Activated T-helper 1 cell treated with anti-CD3 and anti-CD28 coated beads, Interleukin-12 subunit alpha, Interleukin-12 subunit beta, Interleukin-2, Interleukin-4 antibody, amounts not matched to agents 30 ng/mL and 10 ng/mL and 1 ng/mL, durations not matched to agents 14 hours and 24 hours and 36 hours (primary cell): ENCODE measurements at regions not wholly inside any gene's neighbourhood (a gene's known extent, or its start where the extent isn't known, plus 50 kb on each side); places are given as distances from the start of the nearest gene placed in this dataset.
"Not testable (repeated sequence)": the region's sequence is repeated elsewhere in the genome, so short reads cannot be mapped to it uniquely, and the experiment has no call there.

Experiments
- DNase-seq: peaks from one replicate; pipeline ENCODE4 v3.0.0; 2021; ENCODE audit warnings: low spot score
- H3K27ac Mint-ChIP-seq: one replicate; pipeline ENCODE4 v1.8.0; 2021; ENCODE audit warnings: mild to moderate bottlenecking, mixed read lengths
- H3K27me3 Mint-ChIP-seq: one replicate; pipeline ENCODE4 v1.8.0; 2022; ENCODE audit warnings: mild to moderate bottlenecking, moderate library complexity, mixed read lengths; ENCODE audit not compliant: insufficient read depth
- H3K36me3 Mint-ChIP-seq: one replicate; pipeline ENCODE4 v1.8.0; 2021; ENCODE audit warnings: low read depth, mixed read lengths
- H3K4me1 Mint-ChIP-seq: one replicate; pipeline ENCODE4 v1.8.0; 2021; ENCODE audit warnings: low read depth, mixed read lengths
- H3K4me3 Mint-ChIP-seq: one replicate; pipeline ENCODE4 v1.8.0; 2021; ENCODE audit warnings: mild to moderate bottlenecking, moderate library complexity, mixed read lengths
- H3K9me3 Mint-ChIP-seq: one replicate; pipeline ENCODE4 v1.8.0; 2021; ENCODE audit warnings: mixed read lengths
- intact Hi-C: fragments of 100-400 bp; cut with micrococcal nuclease; formaldehyde crosslinking; loops from one replicate; pipeline ENCODE4 v1.15.1; 2024

- H3K4me1 Mint-ChIP-seq, H3K9me3 Mint-ChIP-seq, H3K27ac Mint-ChIP-seq, intact Hi-C loops, DNase-seq, H3K36me3 Mint-ChIP-seq, H3K27me3 Mint-ChIP-seq, H3K4me3 Mint-ChIP-seq: not testable (repeated sequence)
Observed at GRCh38 chr16:86233506-86233905, 276.8 kb upstream of the FOXF1 start.

DNA sequence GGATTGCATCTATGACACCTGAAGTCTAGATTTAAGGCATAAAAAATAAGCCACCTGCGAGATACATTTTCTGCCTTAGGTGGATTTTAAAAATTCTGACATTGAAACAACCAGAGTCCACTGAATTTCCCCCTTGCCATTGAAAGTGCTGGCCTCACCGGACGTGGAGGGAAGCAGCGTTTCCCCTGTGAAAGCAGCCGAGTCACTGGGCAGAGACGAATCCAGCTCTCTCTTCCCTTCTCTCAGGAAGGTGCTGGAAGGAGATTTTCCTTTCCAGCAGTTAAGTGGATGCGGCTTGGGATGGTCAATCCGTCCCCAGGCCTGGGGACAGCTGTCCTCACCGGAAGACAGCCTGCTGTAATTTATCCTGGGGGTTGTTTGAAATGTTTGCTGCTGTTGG, 270.9 kb upstream of the FOXF1 start:
- intact Hi-C loops = no loop called here
- H3K4me1 Mint-ChIP-seq = no peaks in the 10 kb centered on the region

DNA sequence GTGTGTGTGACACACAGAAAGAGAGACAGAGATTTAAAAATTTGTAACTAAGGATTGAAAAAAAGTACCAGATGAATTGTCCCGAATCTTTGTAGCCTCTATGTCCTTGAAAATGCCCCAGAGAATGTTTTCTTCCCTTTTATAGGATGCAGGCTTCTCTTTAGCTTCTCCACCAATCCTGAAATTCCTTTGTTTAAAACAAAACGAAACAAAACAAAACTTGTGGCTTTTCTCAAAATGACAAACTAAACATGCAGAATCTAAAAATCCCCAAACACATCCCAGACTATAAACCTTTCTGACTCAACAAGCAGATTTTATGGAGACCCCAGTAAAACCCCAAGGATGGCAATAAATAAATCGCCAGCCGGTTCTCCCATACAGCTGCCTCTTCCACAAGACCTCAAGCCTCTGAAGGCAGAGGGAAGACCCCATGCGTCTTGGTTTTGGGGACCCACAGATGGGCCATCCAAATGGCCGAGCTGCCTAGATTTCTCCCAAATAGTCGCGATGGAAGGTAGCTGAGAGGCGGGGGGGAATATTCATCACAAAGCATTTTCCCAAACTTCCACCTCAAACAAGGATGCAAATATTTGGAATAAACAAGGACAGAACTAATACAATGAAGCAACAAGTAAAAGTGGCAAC, 269.5 kb upstream of the FOXF1 start:
- no peaks in the 10 kb centered on the region for H3K9me3 Mint-ChIP-seq
- H3K27ac Mint-ChIP-seq = no peak overlapping the region
- intact Hi-C loops = no loop called here
- no peaks in the 10 kb centered on the region for H3K27me3 Mint-ChIP-seq
- no peak overlapping the region for H3K4me3 Mint-ChIP-seq
- no peaks in the 10 kb centered on the region for H3K4me1 Mint-ChIP-seq
- no peak for DNase-seq
- no peaks in the 10 kb centered on the region for H3K36me3 Mint-ChIP-seq

More for the DNA sequence above, 270.9 kb upstream of the FOXF1 start:
- H3K27me3 Mint-ChIP-seq = no peaks in the 10 kb centered on the region
- H3K27ac Mint-ChIP-seq = no peak overlapping the region
- no peak overlapping the region for H3K4me3 Mint-ChIP-seq
- DNase-seq = no peak
- H3K9me3 Mint-ChIP-seq = no peaks in the 10 kb centered on the region
- no peaks in the 10 kb centered on the region for H3K36me3 Mint-ChIP-seq

GRCh38 chr16:86241681-86242080, 268.6 kb upstream of the FOXF1 start:
- Mint-ChIP-seq H3K4me3 (no peak overlapping the region), H3K9me3 (no peaks in the 10 kb centered on the region), H3K4me1 (no peaks in the 10 kb centered on the region), H3K36me3 (no peaks in the 10 kb centered on the region), H3K27me3 (no peaks in the 10 kb centered on the region), H3K27ac (no peak overlapping the region)
- intact Hi-C loops = no loop called here
- no peak for DNase-seq

DNA sequence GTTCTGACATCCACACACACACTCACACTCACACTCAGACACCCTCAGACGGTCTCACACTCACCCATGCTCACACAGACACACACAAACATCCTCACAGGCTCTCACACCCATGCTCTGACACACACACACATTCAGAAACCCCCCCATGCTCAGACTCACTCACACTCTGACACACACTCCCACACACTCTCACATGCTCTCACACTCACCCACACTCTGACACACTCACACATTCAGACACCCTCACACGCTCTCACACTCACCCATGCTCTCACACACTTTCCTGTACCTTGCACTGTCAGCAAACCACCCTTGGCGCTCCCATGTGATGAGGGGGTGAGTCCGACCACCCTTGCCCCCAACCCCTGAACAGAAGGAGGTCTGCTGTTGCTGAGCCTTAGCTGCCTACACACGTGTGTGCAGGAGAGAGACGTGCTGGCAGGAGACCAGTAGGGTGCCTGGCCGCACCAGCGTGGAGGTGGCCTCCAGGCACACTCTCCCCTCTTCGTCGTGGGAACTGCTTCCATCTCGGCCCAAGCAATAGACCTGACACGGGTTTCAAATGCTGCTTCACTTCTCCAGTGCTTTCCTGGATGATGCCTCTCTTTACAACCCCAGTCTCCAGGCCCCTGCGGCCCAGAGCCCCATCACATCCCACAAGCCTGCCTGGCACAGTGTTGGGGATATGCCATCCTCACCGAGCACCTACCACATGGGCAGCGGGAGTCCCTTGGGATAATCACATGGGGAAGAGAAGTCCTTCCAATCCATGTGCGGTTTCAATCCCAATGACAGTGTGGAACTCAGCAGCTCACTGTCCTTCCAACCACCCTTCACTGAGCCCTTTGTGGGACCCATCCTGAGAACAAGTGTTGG, 267.8 kb upstream of the FOXF1 start:
- no peaks in the 10 kb centered on the region for H3K4me1 Mint-ChIP-seq
- intact Hi-C loops = no loop called here
- H3K4me3 Mint-ChIP-seq = no peak overlapping the region
- H3K36me3 Mint-ChIP-seq = no peaks in the 10 kb centered on the region
- H3K27me3 Mint-ChIP-seq = no peaks in the 10 kb centered on the region
- no peak for DNase-seq
- no peak overlapping the region for H3K27ac Mint-ChIP-seq
- no peaks in the 10 kb centered on the region for H3K9me3 Mint-ChIP-seq

- no peak overlapping the region for H3K4me3 Mint-ChIP-seq
- no peaks in the 10 kb centered on the region for H3K4me1 Mint-ChIP-seq
- peaks cover 2% of the 10 kb centered on the region for H3K27me3 Mint-ChIP-seq
Observed at GRCh38 chr16:86243123-86243473, 267.2 kb upstream of the FOXF1 start.

DNA sequence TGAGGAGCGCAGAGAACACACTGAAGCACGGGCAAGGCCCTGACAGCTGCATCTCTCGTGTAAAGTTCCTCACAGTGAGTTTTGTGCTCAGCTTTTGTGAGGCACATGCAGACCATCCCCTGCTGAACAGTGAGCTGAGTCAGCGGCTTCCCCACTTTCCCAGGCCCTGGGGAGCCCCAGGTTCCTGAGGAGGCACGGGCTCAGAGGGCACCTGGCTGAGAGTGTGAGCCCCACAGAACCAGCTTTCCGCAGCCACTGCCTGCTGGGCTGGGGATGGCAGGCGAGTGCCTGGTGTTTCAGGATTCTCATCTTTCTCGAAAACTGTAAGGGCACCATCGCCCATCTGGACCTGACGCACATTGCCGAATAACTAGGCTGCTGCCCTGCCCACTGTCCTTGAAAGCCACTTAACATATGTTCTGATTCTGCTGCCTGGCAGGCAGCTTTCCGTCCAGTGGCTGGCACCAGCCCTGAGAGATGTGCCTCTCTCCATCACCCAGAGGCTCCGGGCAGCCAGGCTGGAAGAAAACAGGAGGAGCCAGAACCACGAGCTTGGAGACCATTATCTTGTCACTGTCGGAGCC, 266.7 kb upstream of the FOXF1 start:
- intact Hi-C loops = no loop called here
- Mint-ChIP-seq H3K9me3 (no peaks in the 10 kb centered on the region), H3K27ac (no peak overlapping the region), H3K27me3 (peaks cover 5% of the 10 kb centered on the region), H3K36me3 (no peaks in the 10 kb centered on the region), H3K4me3 (no peak overlapping the region), H3K4me1 (no peaks in the 10 kb centered on the region)
- DNase-seq = no peak

More at GRCh38 chr16:86243123-86243473, 267.2 kb upstream of the FOXF1 start:
- DNase-seq = no peak
- H3K36me3 Mint-ChIP-seq = no peaks in the 10 kb centered on the region
- H3K9me3 Mint-ChIP-seq = no peaks in the 10 kb centered on the region
- intact Hi-C loops = no loop called here
- H3K27ac Mint-ChIP-seq = no peak overlapping the region

GRCh38 chr16:86244158-86244557, 266.2 kb upstream of the FOXF1 start:
- DNase-seq = no peak
- Mint-ChIP-seq H3K27ac (no peak overlapping the region), H3K36me3 (no peaks in the 10 kb centered on the region), H3K9me3 (no peaks in the 10 kb centered on the region), H3K4me1 (no peaks in the 10 kb centered on the region), H3K4me3 (no peak overlapping the region), H3K27me3 (peaks cover 6% of the 10 kb centered on the region)
- intact Hi-C loops = no loop called here

DNA sequence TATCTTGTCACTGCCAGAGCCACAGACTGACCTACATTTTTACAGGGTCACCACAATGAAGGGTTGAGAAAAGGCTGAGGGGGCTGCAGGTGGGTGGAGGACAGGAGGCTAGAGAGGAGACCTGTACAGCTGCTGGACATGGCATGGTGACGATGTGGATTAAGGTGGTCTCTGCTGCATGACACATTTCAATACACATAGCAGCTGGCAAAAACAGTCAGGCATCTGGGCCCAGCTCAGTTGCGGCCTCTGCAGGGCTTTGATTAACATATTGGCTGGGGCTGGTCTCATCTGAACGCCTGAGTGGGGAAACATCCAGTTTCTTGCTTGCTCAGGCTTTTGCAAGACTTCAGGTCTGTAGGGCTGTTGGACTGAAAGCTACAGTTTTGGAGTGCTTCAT, 265.4 kb upstream of the FOXF1 start:
- no peaks in the 10 kb centered on the region for H3K36me3 Mint-ChIP-seq
- intact Hi-C loops = no loop called here
- no peaks in the 10 kb centered on the region for H3K9me3 Mint-ChIP-seq
- no peak overlapping the region for H3K27ac Mint-ChIP-seq
- DNase-seq = no peak
- H3K4me1 Mint-ChIP-seq = no peaks in the 10 kb centered on the region
- peaks cover 8% of the 10 kb centered on the region for H3K27me3 Mint-ChIP-seq
- H3K4me3 Mint-ChIP-seq = no peak overlapping the region

DNA sequence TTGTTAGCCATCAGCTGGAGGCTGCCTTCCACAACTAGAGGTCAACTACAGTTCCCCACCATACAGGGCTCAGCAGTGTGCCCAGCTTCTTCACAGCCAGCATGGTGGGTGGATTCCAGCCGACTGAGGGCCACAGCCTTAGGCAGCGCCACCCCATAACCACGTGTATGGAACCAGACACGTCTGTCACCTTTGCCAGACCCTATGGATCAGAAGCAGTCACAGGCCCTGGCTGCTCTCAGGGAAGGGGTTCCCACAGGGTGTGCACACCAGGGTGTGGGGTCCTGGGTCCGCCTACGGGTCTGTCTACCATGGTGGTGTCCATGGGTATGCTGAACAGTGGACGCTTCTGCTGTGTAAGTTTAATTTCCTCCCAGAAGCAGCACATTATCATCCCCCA, 265.0 kb upstream of the FOXF1 start:
- no peak overlapping the region for H3K4me3 Mint-ChIP-seq
- H3K9me3 Mint-ChIP-seq = no peaks in the 10 kb centered on the region
- H3K27ac Mint-ChIP-seq = no peak overlapping the region
- no peaks in the 10 kb centered on the region for H3K4me1 Mint-ChIP-seq
- DNase-seq = no peak
- intact Hi-C loops = no loop called here
- no peaks in the 10 kb centered on the region for H3K36me3 Mint-ChIP-seq
- H3K27me3 Mint-ChIP-seq = peaks cover 10% of the 10 kb centered on the region

DNA sequence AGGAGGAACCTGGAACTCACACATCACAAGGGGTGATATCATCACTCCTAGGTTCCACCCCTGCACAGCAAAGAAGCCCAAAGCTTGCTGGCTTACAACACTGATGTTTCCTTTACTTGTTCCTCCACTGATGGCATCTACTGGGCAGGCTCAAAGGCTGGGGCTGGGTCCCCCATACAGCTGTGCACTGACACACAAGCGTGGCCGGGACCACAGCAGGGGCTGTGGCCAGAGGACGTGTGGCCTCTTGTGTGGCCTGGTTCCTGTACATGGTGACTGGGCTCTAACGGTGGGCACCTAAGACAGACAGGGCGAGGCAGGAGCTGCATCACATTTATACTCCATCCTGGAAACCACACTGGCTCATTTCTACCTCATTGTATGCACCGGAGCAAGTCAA, 264.4 kb upstream of the FOXF1 start:
- no peaks in the 10 kb centered on the region for H3K36me3 Mint-ChIP-seq
- peaks cover 10% of the 10 kb centered on the region for H3K27me3 Mint-ChIP-seq
- intact Hi-C loops = no loop called here
- H3K4me1 Mint-ChIP-seq = no peaks in the 10 kb centered on the region
- no peak overlapping the region for H3K27ac Mint-ChIP-seq
- H3K9me3 Mint-ChIP-seq = no peaks in the 10 kb centered on the region
- H3K4me3 Mint-ChIP-seq = no peak overlapping the region
- DNase-seq = no peak

DNA sequence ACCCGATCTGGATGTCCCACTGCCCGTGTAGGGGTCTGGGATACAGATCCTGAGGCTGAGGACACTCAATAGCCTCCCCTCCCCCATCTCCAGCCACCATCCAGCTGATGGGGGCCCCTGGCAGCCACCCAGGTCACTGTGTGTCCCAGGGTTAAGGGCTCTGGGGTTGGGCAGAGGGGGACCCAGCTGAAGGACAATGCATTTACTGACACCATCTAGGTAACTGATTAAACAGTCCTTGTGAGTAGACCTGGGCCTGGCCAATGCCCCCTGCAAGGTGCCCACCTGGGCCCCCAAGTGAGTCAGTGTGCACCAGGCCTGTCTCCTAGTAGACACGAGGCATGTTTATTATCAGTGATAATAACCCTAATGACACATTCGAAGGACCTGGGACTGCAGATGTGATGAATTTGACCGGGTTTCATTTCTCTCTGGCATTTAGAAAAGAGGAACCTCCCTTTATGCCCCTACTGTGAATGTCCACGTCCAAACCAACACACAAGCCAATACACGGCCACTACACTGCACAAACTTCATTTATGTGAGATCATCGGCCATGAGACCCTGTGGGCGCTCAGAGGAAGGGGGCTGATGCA, 261.9 kb upstream of the FOXF1 start:
- no peak for DNase-seq
- Mint-ChIP-seq H3K27me3 (peaks cover 10% of the 10 kb centered on the region), H3K27ac (no peak overlapping the region), H3K9me3 (no peaks in the 10 kb centered on the region), H3K4me1 (no peaks in the 10 kb centered on the region), H3K36me3 (no peaks in the 10 kb centered on the region), H3K4me3 (no peak overlapping the region)
- intact Hi-C loops = no loop called here

DNA sequence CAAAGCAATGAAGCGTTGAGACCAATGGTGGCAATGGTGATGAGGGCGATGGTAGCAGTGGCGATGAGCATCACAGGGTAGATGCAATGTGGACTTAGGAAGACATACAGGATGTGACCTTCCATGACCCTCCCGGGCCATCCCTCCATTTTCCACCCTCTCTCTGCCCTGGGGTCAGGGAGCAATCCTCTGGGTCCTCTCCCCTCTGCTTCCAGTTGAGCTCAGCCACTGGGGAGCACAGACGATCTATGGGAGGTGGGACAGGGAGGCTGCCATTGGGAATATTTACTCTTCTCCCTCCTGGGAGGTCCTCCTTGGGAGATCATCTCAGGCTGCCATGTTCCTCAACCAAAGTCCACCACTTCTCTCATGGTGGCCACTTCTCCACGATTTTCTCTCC, 260.7 kb upstream of the FOXF1 start:
- Mint-ChIP-seq H3K27ac (no peak overlapping the region), H3K4me3 (no peak overlapping the region), H3K9me3 (no peaks in the 10 kb centered on the region), H3K27me3 (peaks cover 10% of the 10 kb centered on the region), H3K36me3 (no peaks in the 10 kb centered on the region), H3K4me1 (no peaks in the 10 kb centered on the region)
- no peak for DNase-seq
- intact Hi-C loops = no loop called here
